Vagina (tissue), 2 donors: ENCODE measurements at regions not wholly inside any gene's neighbourhood (a gene's known extent, or its start where the extent isn't known, plus 50 kb on each side); places are given as distances from the start of the nearest gene placed in this dataset.

Experiments used
- DNase-seq, 2 donors: peaks; one replicate each; pipeline ENCODE4 v3.0.0-alpha.2; 2017; ENCODE audit errors: extremely low spot score in 2 of 2
- H3K27ac ChIP-seq: fragments of 200-600 bp; sonication (generic); one replicate; pipeline ENCODE4 v1.5.1; 2019
- H3K27me3 ChIP-seq: fragments of 200-600 bp; sonication (generic); one replicate; pipeline ENCODE4 v1.5.1; 2019
- H3K36me3 ChIP-seq, 2 donors: fragments of 200-600 bp; sonication (generic); one replicate each; pipeline ENCODE4 v1.5.1; 2017 to 2019
- H3K4me1 ChIP-seq: fragments of 200-600 bp; sonication (generic); one replicate; pipeline ENCODE4 v1.5.1; 2019
- H3K4me3 ChIP-seq, 2 donors: fragments of 200-600 bp; sonication (generic); 1 replicate in 1 of 2; 2 replicates in 1 of 2; pipeline ENCODE4 v1.5.1; 2016 to 2019
- H3K9me3 ChIP-seq: fragments of 200-600 bp; sonication (generic); one replicate; pipeline ENCODE4 v1.5.1; 2019
- POLR2A ChIP-seq, 2 donors: fragments of 450-650 bp; IDR thresholded peaks; one replicate each; pipeline ENCODE4 v1.6.1; 2017; ENCODE audit warnings: antibody characterized with exemption in 2 of 2, mild to moderate bottlenecking in 2 of 2, moderate library complexity in 2 of 2
- POLR2AphosphoS5 ChIP-seq, 2 donors: sonication (generic); formaldehyde crosslinking; IDR thresholded peaks; one replicate each; pipeline ENCODE4 v1.9.0; 2017; ENCODE audit warnings: antibody characterized with exemption in 2 of 2, mild to moderate bottlenecking in 2 of 2, low read depth in 1 of 2; ENCODE audit not compliant: insufficient read depth in 1 of 2
- intact Hi-C: fragments of 100-400 bp; cut with DNase I; formaldehyde crosslinking; loops from one replicate; pipeline ENCODE4 v1.15.1; 2023
- TF ChIP-seq, protein P1 (sequence below), 3 experiments: fragments of 450-650 bp in 2 of 3; fragments of 200-600 bp in 1 of 3; sonication (generic) in 1 of 3; IDR thresholded peaks; one replicate each; pipeline ENCODE4 v1.5.1; 2017 to 2019; ENCODE audit warnings: antibody characterized with exemption in 3 of 3, mild to moderate bottlenecking in 2 of 3, moderate library complexity in 2 of 3

DNA sequence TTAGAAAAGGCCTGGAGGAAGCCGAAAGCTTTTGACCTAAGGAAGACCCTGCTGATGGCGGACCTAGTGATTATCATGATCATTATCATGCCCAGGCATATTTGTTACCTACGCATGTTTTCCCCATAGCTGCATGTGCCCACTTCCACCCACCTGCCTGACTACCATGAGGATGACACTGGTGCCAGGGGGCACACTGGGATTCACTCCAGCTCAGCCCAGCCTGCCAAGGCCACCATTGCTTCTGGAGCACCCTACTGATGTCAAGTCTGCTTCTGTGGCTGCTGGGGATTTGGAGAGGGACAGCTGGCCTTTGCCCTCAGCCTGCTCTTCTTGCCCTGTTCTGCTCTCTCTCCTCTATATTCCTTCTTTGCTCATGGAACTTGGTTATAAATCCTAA lies 124.7 kb upstream of the NALF2 start:
- Histone ChIP-seq H3K36me3 (no peaks in the 10 kb centered on the region), H3K27ac (no peak overlapping the region), H3K4me3 (no peak overlapping the region), H3K27me3 (no peaks in the 10 kb centered on the region), H3K9me3 (no peaks in the 10 kb centered on the region), H3K4me1 (no peaks in the 10 kb centered on the region)
- intact Hi-C loops, result no loop called here
- DNase-seq, result peak; percentile 46 to 69
- TF ChIP-seq, protein P1, sequence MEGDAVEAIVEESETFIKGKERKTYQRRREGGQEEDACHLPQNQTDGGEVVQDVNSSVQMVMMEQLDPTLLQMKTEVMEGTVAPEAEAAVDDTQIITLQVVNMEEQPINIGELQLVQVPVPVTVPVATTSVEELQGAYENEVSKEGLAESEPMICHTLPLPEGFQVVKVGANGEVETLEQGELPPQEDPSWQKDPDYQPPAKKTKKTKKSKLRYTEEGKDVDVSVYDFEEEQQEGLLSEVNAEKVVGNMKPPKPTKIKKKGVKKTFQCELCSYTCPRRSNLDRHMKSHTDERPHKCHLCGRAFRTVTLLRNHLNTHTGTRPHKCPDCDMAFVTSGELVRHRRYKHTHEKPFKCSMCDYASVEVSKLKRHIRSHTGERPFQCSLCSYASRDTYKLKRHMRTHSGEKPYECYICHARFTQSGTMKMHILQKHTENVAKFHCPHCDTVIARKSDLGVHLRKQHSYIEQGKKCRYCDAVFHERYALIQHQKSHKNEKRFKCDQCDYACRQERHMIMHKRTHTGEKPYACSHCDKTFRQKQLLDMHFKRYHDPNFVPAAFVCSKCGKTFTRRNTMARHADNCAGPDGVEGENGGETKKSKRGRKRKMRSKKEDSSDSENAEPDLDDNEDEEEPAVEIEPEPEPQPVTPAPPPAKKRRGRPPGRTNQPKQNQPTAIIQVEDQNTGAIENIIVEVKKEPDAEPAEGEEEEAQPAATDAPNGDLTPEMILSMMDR (IDR thresholded peaks at IDR 0.05), result no peak
- TF ChIP-seq POLR2A (IDR thresholded peaks at IDR 0.05) (no peak), POLR2AphosphoS5 (IDR thresholded peaks at IDR 0.05; ENCODE audit: insufficient read depth in 1 of 2, low read depth in 1 of 2) (no peak)

DNA sequence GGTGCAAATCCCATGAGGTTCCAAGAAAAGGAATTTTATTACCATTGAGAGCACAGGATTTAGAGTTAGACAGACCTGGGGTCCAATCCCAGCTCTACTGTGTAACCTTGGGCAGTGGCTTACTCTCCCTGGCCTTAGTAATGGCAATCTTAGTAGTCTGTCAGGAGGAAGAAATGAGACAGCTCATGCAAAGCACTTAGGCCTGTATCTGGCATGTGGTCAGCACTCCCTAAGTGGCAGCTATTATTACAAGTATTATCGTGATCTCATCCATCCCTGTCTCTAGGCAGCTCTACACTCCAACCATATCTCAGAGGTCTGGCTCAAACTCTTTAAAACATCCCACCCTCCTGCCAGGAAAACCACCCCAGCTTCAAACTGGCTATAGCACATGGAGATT lies 129.6 kb upstream of the NALF2 start:
- Histone ChIP-seq H3K4me1 (no peaks in the 10 kb centered on the region), H3K36me3 (no peaks in the 10 kb centered on the region), H3K27me3 (no peaks in the 10 kb centered on the region), H3K9me3 (no peaks in the 10 kb centered on the region), H3K4me3 (no peak overlapping the region), H3K27ac (no peak overlapping the region)
- intact Hi-C loops, result no loop called here
- DNase-seq, result peak; percentile 34 to 62
- no peak for TF ChIP-seq POLR2A (IDR thresholded peaks at IDR 0.05)
- TF ChIP-seq POLR2AphosphoS5 (IDR thresholded peaks at IDR 0.05; ENCODE audit: insufficient read depth in 1 of 2, low read depth in 1 of 2), result no peak

DNA sequence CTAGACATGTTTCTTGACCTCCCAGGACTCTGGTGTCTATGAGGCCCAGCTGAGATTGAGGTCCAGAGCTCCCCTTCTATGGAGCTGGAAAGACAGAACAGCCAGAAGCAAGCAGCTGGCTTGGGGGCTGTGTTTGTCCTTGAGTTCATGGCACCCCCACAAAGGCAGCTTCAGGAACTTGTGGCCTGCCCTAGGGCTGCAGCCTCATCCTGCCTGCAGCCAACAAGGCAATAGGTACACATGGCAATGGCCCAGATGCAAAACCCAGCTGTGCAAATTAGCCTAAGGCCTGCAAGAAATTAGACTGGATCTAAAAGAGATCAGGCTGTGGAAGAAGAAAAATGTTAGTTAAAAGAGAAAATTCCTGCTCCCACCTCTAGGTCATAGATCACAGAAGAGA lies 131.7 kb upstream of the NALF2 start:
- TF ChIP-seq, protein P1 (IDR thresholded peaks at IDR 0.05), result no peak
- TF ChIP-seq POLR2A (IDR thresholded peaks at IDR 0.05) (no peak), POLR2AphosphoS5 (IDR thresholded peaks at IDR 0.05; ENCODE audit: insufficient read depth in 1 of 2, low read depth in 1 of 2) (no peak)

DNA sequence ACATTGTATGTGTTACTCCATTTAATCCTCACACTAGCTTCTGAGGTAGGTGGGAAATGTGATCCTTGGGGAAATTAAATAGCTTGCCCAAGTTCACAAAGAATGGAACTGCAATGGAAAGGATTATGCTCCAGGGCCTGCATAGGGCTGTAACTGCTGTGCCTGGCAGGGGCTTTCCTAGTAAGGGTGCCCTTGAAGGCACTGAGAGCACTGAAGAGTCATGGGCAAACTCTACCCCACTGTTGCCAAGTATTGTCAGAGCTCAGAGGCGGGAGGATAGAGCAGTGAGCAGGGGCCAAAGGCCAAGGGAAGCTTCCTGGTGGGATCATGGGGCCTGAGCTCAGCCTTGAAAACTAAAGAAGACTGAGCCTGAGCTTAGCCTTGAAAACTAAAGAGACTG lies 133.0 kb upstream of the NALF2 start:
- Histone ChIP-seq H3K27ac (no peak overlapping the region), H3K27me3 (no peaks in the 10 kb centered on the region), H3K4me3 (no peak overlapping the region), H3K9me3 (no peaks in the 10 kb centered on the region), H3K4me1 (no peaks in the 10 kb centered on the region), H3K36me3 (no peaks in the 10 kb centered on the region)
- TF ChIP-seq POLR2A (IDR thresholded peaks at IDR 0.05) (no peak), POLR2AphosphoS5 (IDR thresholded peaks at IDR 0.05; ENCODE audit: insufficient read depth in 1 of 2, low read depth in 1 of 2) (no peak)
- TF ChIP-seq, protein P1 (IDR thresholded peaks at IDR 0.05), result no peak
- peak; percentile 25 to 28 for DNase-seq
- intact Hi-C loops, result no loop called here

More for the DNA sequence above, 131.7 kb upstream of the NALF2 start:
- no peaks in the 10 kb centered on the region for H3K9me3 ChIP-seq
- H3K4me1 ChIP-seq, result no peaks in the 10 kb centered on the region
- H3K27ac ChIP-seq, result no peak overlapping the region
- peak; percentile 58 to 82 for DNase-seq
- intact Hi-C loops, result no loop called here
- H3K27me3 ChIP-seq, result no peaks in the 10 kb centered on the region
- H3K4me3 ChIP-seq, result no peak overlapping the region
- H3K36me3 ChIP-seq, result no peaks in the 10 kb centered on the region

DNA sequence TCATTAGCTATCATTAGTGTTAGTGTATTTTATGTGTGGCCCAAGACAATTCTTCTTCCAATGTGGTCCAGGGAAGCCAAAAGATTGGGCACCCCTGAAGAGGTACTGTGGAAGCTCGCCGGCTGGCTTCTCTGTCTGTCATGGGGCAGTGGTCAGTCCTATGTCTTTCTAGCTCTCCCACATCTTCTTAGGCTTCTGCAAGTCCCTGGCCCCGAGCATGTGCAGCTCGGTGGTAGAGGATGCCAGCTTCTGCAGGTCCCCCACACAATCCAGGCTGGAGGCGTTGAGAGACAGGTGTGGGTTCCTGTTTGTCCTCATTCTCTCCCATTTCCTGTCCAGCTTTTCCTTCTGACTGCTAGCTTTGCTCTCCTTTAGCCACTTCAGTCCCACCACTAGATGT lies 134.1 kb upstream of the NALF2 start:
- Histone ChIP-seq H3K27me3 (no peaks in the 10 kb centered on the region), H3K27ac (no peak overlapping the region), H3K4me3 (no peak overlapping the region), H3K9me3 (no peaks in the 10 kb centered on the region), H3K36me3 (no peaks in the 10 kb centered on the region), H3K4me1 (no peaks in the 10 kb centered on the region)
- intact Hi-C loops, result no loop called here
- no peak for TF ChIP-seq POLR2A (IDR thresholded peaks at IDR 0.05)
- TF ChIP-seq POLR2AphosphoS5 (IDR thresholded peaks at IDR 0.05; ENCODE audit: insufficient read depth in 1 of 2, low read depth in 1 of 2), result no peak
- TF ChIP-seq, protein P1 (IDR thresholded peaks at IDR 0.05), result no peak
- peak; percentile 32 to 55 for DNase-seq
